ENCODE measurements at regions not wholly inside any gene's neighbourhood (a gene's known extent, or its start where the extent isn't known, plus 50 kb on each side); places are given as distances from the start of the nearest gene placed in this dataset.

DNA sequence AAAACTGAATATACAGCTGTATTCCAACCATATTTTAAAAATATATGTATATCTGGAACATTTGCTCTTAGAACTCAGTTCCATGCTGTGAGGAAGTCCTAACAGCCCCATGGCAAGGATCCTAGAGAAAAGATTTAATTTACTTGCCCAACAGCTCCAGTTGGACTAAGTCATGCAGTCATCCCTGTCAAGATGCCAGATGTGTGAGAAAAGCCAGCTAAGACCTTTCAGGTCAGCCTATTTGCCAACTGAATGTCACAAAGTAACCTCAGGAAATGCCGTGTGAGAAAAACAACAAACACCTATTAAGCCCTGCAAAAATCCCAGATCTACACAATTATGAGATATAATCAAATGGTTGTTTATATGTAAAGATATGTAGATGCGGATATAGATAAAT lies 416.3 kb downstream of the NR2F1-AS1 start:
- no peaks in the 10 kb centered on the region for H3K4me1 ChIP-seq (ENCODE audit: low read length)
- H3K9me3 ChIP-seq (ENCODE audit: insufficient read depth, low read length), result no peaks in the 10 kb centered on the region
- no peak overlapping the region for H2AFZ ChIP-seq (ENCODE audit: low read depth, low read length)
- H3K27ac ChIP-seq (ENCODE audit: low read length), result no peak overlapping the region
- no peaks in the 10 kb centered on the region for H4K20me1 ChIP-seq (ENCODE audit: insufficient read depth, low read length)
- no peak overlapping the region for H3K4me3 ChIP-seq (ENCODE audit: low read length)
- H3K9ac ChIP-seq (ENCODE audit: low read length), result no peak overlapping the region
- H3K36me3 ChIP-seq (replicated peaks; ENCODE audit: low read depth, low read length), result no peaks in the 10 kb centered on the region
- H3K79me2 ChIP-seq (ENCODE audit: low read length), result no peaks in the 10 kb centered on the region
- no peak overlapping the region for H3K4me2 ChIP-seq (ENCODE audit: low read length)
- H3K27me3 ChIP-seq (ENCODE audit: low read depth, low read length), result no peaks in the 10 kb centered on the region
- TF ChIP-seq EZH2phosphoT487 (IDR thresholded peaks at IDR 0.05; ENCODE audit: low read depth), result no peak
- TF ChIP-seq, protein P1, sequence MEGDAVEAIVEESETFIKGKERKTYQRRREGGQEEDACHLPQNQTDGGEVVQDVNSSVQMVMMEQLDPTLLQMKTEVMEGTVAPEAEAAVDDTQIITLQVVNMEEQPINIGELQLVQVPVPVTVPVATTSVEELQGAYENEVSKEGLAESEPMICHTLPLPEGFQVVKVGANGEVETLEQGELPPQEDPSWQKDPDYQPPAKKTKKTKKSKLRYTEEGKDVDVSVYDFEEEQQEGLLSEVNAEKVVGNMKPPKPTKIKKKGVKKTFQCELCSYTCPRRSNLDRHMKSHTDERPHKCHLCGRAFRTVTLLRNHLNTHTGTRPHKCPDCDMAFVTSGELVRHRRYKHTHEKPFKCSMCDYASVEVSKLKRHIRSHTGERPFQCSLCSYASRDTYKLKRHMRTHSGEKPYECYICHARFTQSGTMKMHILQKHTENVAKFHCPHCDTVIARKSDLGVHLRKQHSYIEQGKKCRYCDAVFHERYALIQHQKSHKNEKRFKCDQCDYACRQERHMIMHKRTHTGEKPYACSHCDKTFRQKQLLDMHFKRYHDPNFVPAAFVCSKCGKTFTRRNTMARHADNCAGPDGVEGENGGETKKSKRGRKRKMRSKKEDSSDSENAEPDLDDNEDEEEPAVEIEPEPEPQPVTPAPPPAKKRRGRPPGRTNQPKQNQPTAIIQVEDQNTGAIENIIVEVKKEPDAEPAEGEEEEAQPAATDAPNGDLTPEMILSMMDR (IDR thresholded peaks at IDR 0.05; ENCODE audit: low read depth, low read length), result no peak

DNA sequence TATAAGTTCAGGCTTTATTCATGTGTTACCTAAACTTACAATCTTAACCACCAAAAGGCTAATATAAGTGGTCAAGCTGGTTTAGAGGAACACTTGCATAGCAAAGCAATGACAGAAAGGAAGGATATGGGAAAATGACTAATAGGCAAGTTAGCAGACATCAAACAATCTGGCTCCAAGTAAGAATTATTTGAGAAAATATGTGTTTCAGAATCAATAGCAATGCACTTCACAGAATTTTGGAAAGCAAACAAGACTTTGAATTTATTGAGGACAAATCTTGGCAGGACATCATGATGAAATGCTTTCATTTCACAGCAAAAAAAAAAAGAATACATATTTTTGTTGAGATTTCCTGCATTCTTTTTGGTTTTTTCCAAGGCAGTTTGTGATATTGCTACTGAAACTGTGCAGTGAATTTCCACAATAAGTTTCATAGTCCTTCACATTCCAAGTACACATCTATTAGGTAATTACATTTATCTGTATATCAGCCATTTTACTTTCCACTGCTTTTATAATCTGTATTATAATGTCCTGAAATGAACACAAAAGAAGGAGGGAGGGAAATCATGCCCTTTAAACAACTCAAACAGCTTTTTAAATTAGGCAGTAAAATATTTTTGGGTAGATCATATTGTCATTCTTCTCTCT lies 417.9 kb downstream of the NR2F1-AS1 start:
- no peak overlapping the region for H3K4me2 ChIP-seq (ENCODE audit: low read length)
- no peak overlapping the region for H2AFZ ChIP-seq (ENCODE audit: low read depth, low read length)
- H3K4me1 ChIP-seq (ENCODE audit: low read length), result no peaks in the 10 kb centered on the region
- H3K9me3 ChIP-seq (ENCODE audit: insufficient read depth, low read length), result no peaks in the 10 kb centered on the region
- no peaks in the 10 kb centered on the region for H3K79me2 ChIP-seq (ENCODE audit: low read length)
- no peaks in the 10 kb centered on the region for H3K27me3 ChIP-seq (ENCODE audit: low read depth, low read length)
- H3K9ac ChIP-seq (ENCODE audit: low read length), result no peak overlapping the region
- H3K36me3 ChIP-seq (replicated peaks; ENCODE audit: low read depth, low read length), result no peaks in the 10 kb centered on the region
- no peak overlapping the region for H3K4me3 ChIP-seq (ENCODE audit: low read length)
- no peak overlapping the region for H3K27ac ChIP-seq (ENCODE audit: low read length)
- H4K20me1 ChIP-seq (ENCODE audit: insufficient read depth, low read length), result no peaks in the 10 kb centered on the region
- no peak for TF ChIP-seq EZH2phosphoT487 (IDR thresholded peaks at IDR 0.05; ENCODE audit: low read depth)
- TF ChIP-seq, protein P1 (IDR thresholded peaks at IDR 0.05; ENCODE audit: low read depth, low read length), result no peak

DNA sequence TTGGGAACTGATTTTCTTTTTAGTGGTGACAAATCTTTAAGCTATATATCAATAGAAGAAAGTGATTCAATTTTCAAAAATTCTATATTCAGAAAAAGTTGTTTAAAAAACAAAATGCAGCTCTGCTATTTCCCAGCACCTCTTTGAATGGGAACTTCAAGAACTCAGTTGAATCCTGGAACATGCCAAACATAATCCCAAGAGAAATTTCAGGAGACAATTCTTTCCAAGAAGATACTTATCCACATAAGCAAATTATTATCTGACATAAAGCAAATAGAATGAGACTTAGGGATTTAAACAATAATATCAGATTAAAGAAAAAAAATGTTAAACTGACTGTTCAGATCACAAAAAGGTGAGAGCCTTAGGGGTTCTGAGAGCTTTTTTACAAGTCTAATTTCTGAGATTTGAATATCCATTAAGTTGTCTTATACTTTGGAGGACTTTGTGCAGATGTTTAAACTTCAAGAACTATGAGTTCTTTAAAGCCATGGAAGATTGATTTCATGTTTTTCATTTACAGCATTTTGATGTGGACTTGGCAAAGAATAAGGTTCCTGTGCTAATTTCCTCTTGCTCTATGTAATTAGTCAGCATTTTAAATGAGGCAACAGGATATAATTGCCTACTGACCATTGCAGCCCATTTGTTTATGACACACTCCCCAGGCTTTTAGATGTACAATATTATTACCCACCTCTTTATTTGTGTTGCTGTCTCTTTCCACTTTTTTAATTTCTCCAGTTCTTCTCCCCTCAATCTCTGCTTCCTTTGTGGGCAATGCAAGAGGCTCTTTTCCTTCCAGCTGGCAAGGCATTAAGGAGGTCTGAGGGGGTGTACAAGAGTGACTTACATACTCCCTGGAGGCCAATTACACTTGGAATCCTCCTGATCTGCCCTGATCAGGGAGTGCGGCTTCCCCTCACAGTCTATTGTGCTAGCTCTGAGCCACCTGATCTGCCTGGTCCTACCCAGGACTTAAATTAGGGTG lies 419.1 kb downstream of the NR2F1-AS1 start:
- Histone ChIP-seq H3K27me3 (ENCODE audit: low read depth, low read length) (no peaks in the 10 kb centered on the region), H3K4me3 (ENCODE audit: low read length) (no peak overlapping the region), H4K20me1 (ENCODE audit: insufficient read depth, low read length) (no peaks in the 10 kb centered on the region), H3K9ac (ENCODE audit: low read length) (no peak overlapping the region), H2AFZ (ENCODE audit: low read depth, low read length) (no peak overlapping the region), H3K36me3 (replicated peaks; ENCODE audit: low read depth, low read length) (no peaks in the 10 kb centered on the region), H3K27ac (ENCODE audit: low read length) (no peak overlapping the region), H3K9me3 (ENCODE audit: insufficient read depth, low read length) (no peaks in the 10 kb centered on the region), H3K4me1 (ENCODE audit: low read length) (no peaks in the 10 kb centered on the region), H3K79me2 (ENCODE audit: low read length) (no peaks in the 10 kb centered on the region), H3K4me2 (ENCODE audit: low read length) (no peak overlapping the region)
- TF ChIP-seq EZH2phosphoT487 (IDR thresholded peaks at IDR 0.05; ENCODE audit: low read depth), result no peak
- TF ChIP-seq, protein P1 (IDR thresholded peaks at IDR 0.05; ENCODE audit: low read depth, low read length), result no peak

DNA sequence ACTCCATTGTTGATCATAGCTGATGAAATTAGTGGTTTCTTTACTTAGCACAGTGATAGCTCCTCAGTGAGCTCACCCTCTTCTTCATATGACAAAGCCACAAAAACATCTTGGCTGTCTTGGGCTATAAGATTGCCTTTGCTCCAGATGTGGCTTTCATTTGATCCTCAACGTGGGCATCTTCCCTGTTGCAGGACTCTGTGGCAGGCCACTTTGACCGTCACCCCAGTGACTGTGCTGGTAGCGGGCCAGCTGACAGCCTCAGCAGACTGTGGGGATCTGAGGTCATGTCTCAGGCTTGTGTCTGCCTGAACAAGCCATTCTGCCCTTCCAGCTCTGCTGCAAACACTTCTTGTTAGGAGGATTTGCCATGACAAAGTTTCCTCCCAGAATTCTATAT lies 422.2 kb downstream of the NR2F1-AS1 start:
- no peak overlapping the region for H3K9ac ChIP-seq (ENCODE audit: low read length)
- no peaks in the 10 kb centered on the region for H4K20me1 ChIP-seq (ENCODE audit: insufficient read depth, low read length)
- no peaks in the 10 kb centered on the region for H3K79me2 ChIP-seq (ENCODE audit: low read length)
- no peak overlapping the region for H3K4me3 ChIP-seq (ENCODE audit: low read length)
- H3K27ac ChIP-seq (ENCODE audit: low read length), result no peak overlapping the region
- no peaks in the 10 kb centered on the region for H3K4me1 ChIP-seq (ENCODE audit: low read length)
- no peak overlapping the region for H3K4me2 ChIP-seq (ENCODE audit: low read length)
- H3K36me3 ChIP-seq (replicated peaks; ENCODE audit: low read depth, low read length), result no peaks in the 10 kb centered on the region
- no peak for TF ChIP-seq EZH2phosphoT487 (IDR thresholded peaks at IDR 0.05; ENCODE audit: low read depth)
- TF ChIP-seq, protein P1 (IDR thresholded peaks at IDR 0.05; ENCODE audit: low read depth, low read length), result no peak
- H3K9me3 ChIP-seq (ENCODE audit: insufficient read depth, low read length), result no peaks in the 10 kb centered on the region
- no peak overlapping the region for H2AFZ ChIP-seq (ENCODE audit: low read depth, low read length)
- no peaks in the 10 kb centered on the region for H3K27me3 ChIP-seq (ENCODE audit: low read depth, low read length)

Measured in OCI-LY3 (cell line).